ENCODE measurements at regions not wholly inside any gene's neighbourhood (a gene's known extent, or its start where the extent isn't known, plus 50 kb on each side); places are given as distances from the start of the nearest gene placed in this dataset.

- Histone ChIP-seq H3K27ac (ENCODE audit: low read depth in 1 of 2, low read length in 2 of 2) (no peak overlapping the region), H3K4me3 (replicated peaks in 1 of 3; ENCODE audit: low read depth in 2 of 3, low read length in 3 of 3) (no peak overlapping the region), H2AFZ (ENCODE audit: insufficient read depth, low read depth, low read length, poor library complexity, severe bottlenecking) (no peak overlapping the region), H3K9ac (ENCODE audit: insufficient read depth, low read length, poor library complexity, severe bottlenecking) (no peak overlapping the region), H3K36me3 (replicated peaks in 1 of 2; ENCODE audit: control insufficient read depth in 1 of 2, insufficient read depth in 2 of 2, low read length in 2 of 2) (no peaks in the 10 kb centered on the region), H3K79me2 (ENCODE audit: insufficient read depth, low read length) (no peaks in the 10 kb centered on the region), H3K4me2 (replicated peaks; ENCODE audit: extremely low read depth, low read length, poor library complexity, severe bottlenecking) (peak overlapping the region; percentile 37), H3K4me1 (ENCODE audit: control insufficient read depth in 1 of 2, insufficient read depth in 2 of 2, low read length in 2 of 2) (no peaks in the 10 kb centered on the region), H3K9me3 (replicated peaks in 1 of 2; ENCODE audit: control insufficient read depth in 1 of 2, insufficient read depth in 1 of 2, low read length in 2 of 2) (peaks cover 0 to 1% of the 10 kb centered on the region in 2 donors), H3K27me3 (ENCODE audit: control insufficient read depth in 2 of 2, insufficient read depth in 2 of 2, low read length in 2 of 2) (no peaks in the 10 kb centered on the region), H4K20me1 (ENCODE audit: insufficient read depth, low read length) (no peaks in the 10 kb centered on the region)
- no peak overlapping the region for H3K27ac Mint-ChIP-seq
- intact Hi-C loops (cut with micrococcal nuclease): no loop called here
- H3K4me1 Mint-ChIP-seq: no peaks in the 10 kb centered on the region
- TF ChIP-seq CTCF (IDR thresholded peaks at IDR 0.05): no peak
- no peaks in the 10 kb centered on the region for H3K36me3 Mint-ChIP-seq
- 83% methylated on average over 1 of the region's 4 CpGs for WGBS (ENCODE audit: insufficient coverage)
- DNase-seq: no peak
- peaks cover 0 to 2% (median 2%) of the 10 kb centered on the region in 3 donors for H3K27me3 Mint-ChIP-seq (ENCODE audit: low read depth in 3 of 3)
- H3K4me3 Mint-ChIP-seq: no peak overlapping the region
- peaks cover 0 to 9% (median 0%) of the 10 kb centered on the region in 7 donors for H3K9me3 Mint-ChIP-seq
These were observed 246.8 kb upstream of the ST6GAL2 start for GRCh38 chr2:107132746-107133145.

GRCh38 chr2:107133412-107133811, 247.4 kb upstream of the ST6GAL2 start:
- no peak overlapping the region for H3K9ac ChIP-seq (ENCODE audit: insufficient read depth, low read length, poor library complexity, severe bottlenecking)
- H3K4me3 ChIP-seq (replicated peaks in 1 of 3; ENCODE audit: low read depth in 2 of 3, low read length in 3 of 3): no peak overlapping the region
- H3K27me3 ChIP-seq (ENCODE audit: control insufficient read depth in 2 of 2, insufficient read depth in 2 of 2, low read length in 2 of 2): no peaks in the 10 kb centered on the region
- no peaks in the 10 kb centered on the region for H3K4me1 ChIP-seq (ENCODE audit: control insufficient read depth in 1 of 2, insufficient read depth in 2 of 2, low read length in 2 of 2)
- H3K36me3 ChIP-seq (replicated peaks in 1 of 2; ENCODE audit: control insufficient read depth in 1 of 2, insufficient read depth in 2 of 2, low read length in 2 of 2): no peaks in the 10 kb centered on the region
- Mint-ChIP-seq H3K4me3 (no peak overlapping the region), H3K27me3 (ENCODE audit: low read depth in 3 of 3) (peaks cover 0 to 2% (median 2%) of the 10 kb centered on the region in 3 donors), H3K27ac (no peak overlapping the region), H3K36me3 (no peaks in the 10 kb centered on the region), H3K4me1 (no peaks in the 10 kb centered on the region), H3K9me3 (peaks cover 0 to 9% (median 0%) of the 10 kb centered on the region in 7 donors)
- no peaks in the 10 kb centered on the region for H3K79me2 ChIP-seq (ENCODE audit: insufficient read depth, low read length)
- no peak overlapping the region for H3K27ac ChIP-seq (ENCODE audit: low read depth in 1 of 2, low read length in 2 of 2)
- no peak overlapping the region for H3K4me2 ChIP-seq (replicated peaks; ENCODE audit: extremely low read depth, low read length, poor library complexity, severe bottlenecking)
- no peak for DNase-seq
- TF ChIP-seq CTCF (IDR thresholded peaks at IDR 0.05): no peak
- no peaks in the 10 kb centered on the region for H4K20me1 ChIP-seq (ENCODE audit: insufficient read depth, low read length)
- H3K9me3 ChIP-seq (replicated peaks in 1 of 2; ENCODE audit: control insufficient read depth in 1 of 2, insufficient read depth in 1 of 2, low read length in 2 of 2): peaks cover 0 to 2% of the 10 kb centered on the region in 2 donors
- intact Hi-C loops (cut with micrococcal nuclease): no loop called here
- WGBS (ENCODE audit: insufficient coverage): 79% methylated on average over 1 of the region's 1 CpG
- no peak overlapping the region for H2AFZ ChIP-seq (ENCODE audit: insufficient read depth, low read depth, low read length, poor library complexity, severe bottlenecking)

Measured in CD14-positive monocyte (primary cell).